Natural killer cell (primary cell): ENCODE measurements at regions not wholly inside any gene's neighbourhood (a gene's known extent, or its start where the extent isn't known, plus 50 kb on each side); places are given as distances from the start of the nearest gene placed in this dataset.

Source experiments
- ATAC-seq, 3 donors: fragments of 150-1000 bp in 2 of 3; fragments of 200-7000 bp in 1 of 3; cut with Tn5 transposase; 1 replicate in 1 of 3; 2 replicates in 2 of 3; pipeline ENCODE4 v1.10.0; 2021; ENCODE audit warnings: mild to moderate bottlenecking in 2 of 3, moderate library complexity in 2 of 3
- DNase-seq, 2 donors: peaks; one replicate each; pipeline versions ENCODE4 v3.0.0 to v3.0.0-alpha.2; 2013 to 2021; ENCODE audit warnings: mixed read lengths in 1 of 2
- H3K27ac ChIP-seq: one replicate; pipeline ENCODE4 v1.5.1; 2013; ENCODE audit warnings: mild to moderate bottlenecking, low read length
- H3K27me3 ChIP-seq: one replicate; pipeline ENCODE4 v1.6.1; 2013; ENCODE audit warnings: low read length; ENCODE audit not compliant: control insufficient read depth, insufficient read depth
- H3K36me3 ChIP-seq: one replicate; pipeline ENCODE4 v1.6.1; 2013; ENCODE audit warnings: low read length; ENCODE audit not compliant: control insufficient read depth, insufficient read depth
- H3K4me1 ChIP-seq: one replicate; pipeline ENCODE4 v1.6.1; 2013; ENCODE audit warnings: low read length; ENCODE audit not compliant: control insufficient read depth, insufficient read depth
- H3K4me3 ChIP-seq: one replicate; pipeline ENCODE4 v1.5.1; 2013; ENCODE audit warnings: low read length
- H3K9me3 ChIP-seq: one replicate; pipeline ENCODE4 v1.6.1; 2013; ENCODE audit warnings: low read length; ENCODE audit not compliant: control insufficient read depth, insufficient read depth
- H3K27ac Mint-ChIP-seq, 2 donors: one replicate each; pipeline ENCODE4 v1.8.0; 2022; ENCODE audit warnings: mild to moderate bottlenecking in 2 of 2, mixed read lengths in 2 of 2, moderate library complexity in 1 of 2
- H3K27me3 Mint-ChIP-seq, 2 donors: one replicate each; pipeline ENCODE4 v1.8.0; 2022; ENCODE audit warnings: low read depth in 2 of 2, mixed read lengths in 2 of 2
- H3K36me3 Mint-ChIP-seq: one replicate; pipeline ENCODE4 v1.8.0; 2022; ENCODE audit warnings: mixed read lengths
- H3K4me1 Mint-ChIP-seq, 2 donors: one replicate each; pipeline ENCODE4 v1.8.0; 2022; ENCODE audit warnings: mixed read lengths in 2 of 2
- H3K4me3 Mint-ChIP-seq: one replicate; pipeline ENCODE4 v1.8.0; 2022; ENCODE audit warnings: mild to moderate bottlenecking, moderate library complexity, mixed read lengths
- H3K9me3 Mint-ChIP-seq, 2 donors: one replicate each; pipeline ENCODE4 v1.8.0; 2022; ENCODE audit warnings: mixed read lengths in 2 of 2
- WGBS: methylation state at CpG from one replicate; pipeline ENCODE4 v1.1.7; 2013; ENCODE audit warnings: missing lambda C conversion rate; ENCODE audit not compliant: insufficient coverage; 5-methylcytosine and 5-hydroxymethylcytosine counted together
- intact Hi-C: fragments of 100-400 bp; cut with micrococcal nuclease; formaldehyde crosslinking; loops from one replicate; pipeline ENCODE4 v1.14.2; 2022
- TF ChIP-seq, protein P1 (sequence below): fragments of 200-600 bp; IDR thresholded peaks from one replicate; pipeline ENCODE4 v1.8.0; 2022; ENCODE audit warnings: antibody characterized with exemption

DNA sequence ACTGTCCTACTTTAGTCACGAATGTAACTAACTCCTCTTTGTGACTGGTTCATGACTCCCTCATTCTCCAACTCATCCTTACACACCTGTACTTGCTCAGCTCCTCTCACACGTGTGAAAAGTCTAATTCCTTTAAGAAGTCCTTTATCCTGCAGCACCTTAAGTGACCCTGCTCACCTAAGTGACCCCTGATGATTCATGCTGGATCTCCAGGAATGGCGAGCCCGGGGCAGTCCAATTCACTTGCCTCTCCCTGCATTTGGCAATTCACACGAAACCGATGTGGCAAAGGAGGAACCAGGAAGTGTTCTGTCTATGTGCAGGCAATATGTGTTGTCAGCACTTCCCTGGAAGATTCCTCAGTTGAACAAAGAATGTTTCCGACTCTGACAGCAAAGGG is 189.8 kb upstream of the NABP1 start:
- Histone ChIP-seq H3K27ac (no peak overlapping the region), H3K27me3 (no peaks in the 10 kb centered on the region), H3K4me1 (no peaks in the 10 kb centered on the region), H3K36me3 (no peaks in the 10 kb centered on the region), H3K9me3 (no peaks in the 10 kb centered on the region), H3K4me3 (no peak overlapping the region)
- H3K27ac Mint-ChIP-seq, result no peak overlapping the region
- WGBS, result 89% methylated on average over 7 of the region's 7 CpGs
- DNase-seq (no peak), ATAC-seq (no peak)
- intact Hi-C loops, result no loop called here
- H3K4me1 Mint-ChIP-seq, result no peaks in the 10 kb centered on the region
- H3K4me3 Mint-ChIP-seq, result no peak overlapping the region
- TF ChIP-seq, protein P1, sequence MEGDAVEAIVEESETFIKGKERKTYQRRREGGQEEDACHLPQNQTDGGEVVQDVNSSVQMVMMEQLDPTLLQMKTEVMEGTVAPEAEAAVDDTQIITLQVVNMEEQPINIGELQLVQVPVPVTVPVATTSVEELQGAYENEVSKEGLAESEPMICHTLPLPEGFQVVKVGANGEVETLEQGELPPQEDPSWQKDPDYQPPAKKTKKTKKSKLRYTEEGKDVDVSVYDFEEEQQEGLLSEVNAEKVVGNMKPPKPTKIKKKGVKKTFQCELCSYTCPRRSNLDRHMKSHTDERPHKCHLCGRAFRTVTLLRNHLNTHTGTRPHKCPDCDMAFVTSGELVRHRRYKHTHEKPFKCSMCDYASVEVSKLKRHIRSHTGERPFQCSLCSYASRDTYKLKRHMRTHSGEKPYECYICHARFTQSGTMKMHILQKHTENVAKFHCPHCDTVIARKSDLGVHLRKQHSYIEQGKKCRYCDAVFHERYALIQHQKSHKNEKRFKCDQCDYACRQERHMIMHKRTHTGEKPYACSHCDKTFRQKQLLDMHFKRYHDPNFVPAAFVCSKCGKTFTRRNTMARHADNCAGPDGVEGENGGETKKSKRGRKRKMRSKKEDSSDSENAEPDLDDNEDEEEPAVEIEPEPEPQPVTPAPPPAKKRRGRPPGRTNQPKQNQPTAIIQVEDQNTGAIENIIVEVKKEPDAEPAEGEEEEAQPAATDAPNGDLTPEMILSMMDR, result no peak
- H3K36me3 Mint-ChIP-seq, result no peaks in the 10 kb centered on the region
- H3K9me3 Mint-ChIP-seq, result no peaks in the 10 kb centered on the region
- H3K27me3 Mint-ChIP-seq, result peaks cover 15 to 34% of the 10 kb centered on the region in 2 donors

DNA sequence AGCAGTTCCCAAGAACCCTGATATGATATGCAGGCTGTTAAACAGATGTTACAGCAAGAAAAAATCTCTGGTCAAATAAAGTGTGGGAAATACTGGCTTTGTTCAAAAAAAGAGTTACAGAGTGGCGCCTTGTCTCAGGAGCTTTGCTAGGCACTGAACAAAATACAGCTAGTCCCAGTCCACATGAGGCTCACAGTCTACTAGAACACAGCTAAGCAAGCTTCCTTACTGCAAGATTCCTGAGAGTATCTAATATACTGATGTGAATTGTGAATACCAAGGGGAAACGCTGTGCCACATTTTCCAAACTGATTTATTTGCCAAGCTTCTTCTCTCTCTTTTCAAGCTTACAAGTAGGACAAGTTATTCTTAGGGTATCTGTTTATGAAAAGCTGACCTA is 188.8 kb upstream of the NABP1 start:
- H3K27ac ChIP-seq, result no peak overlapping the region
- H3K9me3 ChIP-seq, result no peaks in the 10 kb centered on the region
- peaks cover 23 to 38% of the 10 kb centered on the region in 2 donors for H3K27me3 Mint-ChIP-seq
- ATAC-seq (no peak), DNase-seq (no peak)
- no peaks in the 10 kb centered on the region for H3K4me1 Mint-ChIP-seq
- 100% methylated on average over 1 of the region's 2 CpGs for WGBS
- no peaks in the 10 kb centered on the region for H3K4me1 ChIP-seq
- no peak overlapping the region for H3K27ac Mint-ChIP-seq
- TF ChIP-seq, protein P1, result no peak
- H3K36me3 Mint-ChIP-seq, result no peaks in the 10 kb centered on the region
- intact Hi-C loops, result no loop called here
- H3K9me3 Mint-ChIP-seq, result no peaks in the 10 kb centered on the region
- H3K4me3 ChIP-seq, result no peak overlapping the region
- H3K27me3 ChIP-seq, result no peaks in the 10 kb centered on the region
- no peak overlapping the region for H3K4me3 Mint-ChIP-seq
- H3K36me3 ChIP-seq, result no peaks in the 10 kb centered on the region

DNA sequence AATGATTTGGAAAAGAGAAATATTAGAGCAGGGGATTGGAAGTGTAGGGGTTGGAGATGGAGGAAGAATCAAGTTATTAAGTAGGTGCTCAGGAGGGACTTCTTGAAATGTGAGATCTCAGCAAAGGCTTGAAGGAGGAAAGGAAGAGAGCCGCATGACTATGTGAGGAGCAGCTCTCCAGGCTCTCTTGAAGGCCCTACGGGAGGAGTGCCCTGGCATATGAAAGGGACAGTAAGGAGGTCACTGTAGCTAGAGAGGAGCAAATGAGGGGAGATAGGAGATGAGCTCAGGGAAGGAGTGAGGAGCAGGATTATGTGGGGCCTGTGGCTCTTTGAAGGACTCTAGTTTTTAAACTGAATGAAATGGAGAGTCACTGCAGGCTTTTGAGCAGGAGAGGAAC is 181.1 kb upstream of the NABP1 start:
- ATAC-seq (no peak), DNase-seq (no peak)
- no peaks in the 10 kb centered on the region for H3K36me3 Mint-ChIP-seq
- H3K4me1 Mint-ChIP-seq, result no peaks in the 10 kb centered on the region
- Histone ChIP-seq H3K27ac (no peak overlapping the region), H3K4me3 (no peak overlapping the region), H3K27me3 (no peaks in the 10 kb centered on the region), H3K36me3 (no peaks in the 10 kb centered on the region), H3K4me1 (no peaks in the 10 kb centered on the region), H3K9me3 (no peaks in the 10 kb centered on the region)
- intact Hi-C loops, result no loop called here
- peaks cover 24 to 37% of the 10 kb centered on the region in 2 donors for H3K27me3 Mint-ChIP-seq
- no peaks in the 10 kb centered on the region for H3K9me3 Mint-ChIP-seq
- H3K4me3 Mint-ChIP-seq, result no peak overlapping the region
- no peak overlapping the region for H3K27ac Mint-ChIP-seq
- TF ChIP-seq, protein P1, result no peak
- WGBS, result 88% methylated on average over 2 of the region's 2 CpGs

- Mint-ChIP-seq H3K4me3 (no peak overlapping the region), H3K27me3 (peaks cover 24 to 32% of the 10 kb centered on the region in 2 donors), H3K27ac (no peak overlapping the region), H3K9me3 (no peaks in the 10 kb centered on the region), H3K36me3 (no peaks in the 10 kb centered on the region), H3K4me1 (no peaks in the 10 kb centered on the region)
- H3K4me1 ChIP-seq, result no peaks in the 10 kb centered on the region
- no peak overlapping the region for H3K27ac ChIP-seq
- intact Hi-C loops, result no loop called here
- no peaks in the 10 kb centered on the region for H3K9me3 ChIP-seq
- no peaks in the 10 kb centered on the region for H3K27me3 ChIP-seq
- ATAC-seq, result no peak
- no peak for DNase-seq
- H3K36me3 ChIP-seq, result no peaks in the 10 kb centered on the region
- TF ChIP-seq, protein P1, result no peak
- no peak overlapping the region for H3K4me3 ChIP-seq
- WGBS, result 82% methylated on average over 3 of the region's 3 CpGs
These were observed 180.1 kb upstream of the NABP1 start for GRCh38 chr2:191497822-191498221.
